Psoas muscle (tissue), 7 donors: ENCODE measurements at regions not wholly inside any gene's neighbourhood (a gene's known extent, or its start where the extent isn't known, plus 50 kb on each side); places are given as distances from the start of the nearest gene placed in this dataset.
A peak's percentile ranks its signal among the peaks of the same experiment; 100 is the strongest.

ENCODE experiments used
- ATAC-seq, 4 donors: fragments of 200-7000 bp; cut with Tn5 transposase; one replicate each; pipeline ENCODE4 v1.9.1; 2020; ENCODE audit warnings: moderate library complexity in 3 of 4, mild to moderate bottlenecking in 2 of 4
- DNase-seq, 2 donors: peaks; one replicate each; pipeline ENCODE4 v3.0.0-alpha.2; 2020
- H3K27ac ChIP-seq: fragments of 200-600 bp; one replicate; pipeline ENCODE4 v1.8.0; 2022
- H3K27me3 ChIP-seq, 3 donors: fragments of 200-600 bp in 1 of 3; one replicate each; pipeline versions ENCODE4 v1.6.1 to v1.8.0; 2013 to 2022; ENCODE audit warnings: low read length in 2 of 3, mild to moderate bottlenecking in 2 of 3, moderate library complexity in 1 of 3; ENCODE audit not compliant: insufficient read depth in 3 of 3
- H3K36me3 ChIP-seq, 2 donors: fragments of 200-600 bp in 1 of 2; one replicate each; pipeline versions ENCODE4 v1.6.1 to v1.8.0; 2013 to 2022; ENCODE audit warnings: low read depth in 1 of 2, mild to moderate bottlenecking in 1 of 2, moderate library complexity in 1 of 2; ENCODE audit not compliant: insufficient read depth in 1 of 2
- H3K4me1 ChIP-seq: fragments of 200-600 bp; one replicate; pipeline ENCODE4 v1.8.0; 2022
- H3K4me3 ChIP-seq: fragments of 200-600 bp; one replicate; pipeline ENCODE4 v1.8.0; 2022; ENCODE audit warnings: mild to moderate bottlenecking
- H3K9me3 ChIP-seq: fragments of 200-600 bp; one replicate; pipeline ENCODE4 v1.8.0; 2022
- CTCF ChIP-seq: fragments of 200-600 bp; IDR thresholded peaks from one replicate; pipeline ENCODE4 v1.8.0; 2022; ENCODE audit warnings: antibody characterized with exemption
- WGBS, 3 donors: extraction: QIAGEN DNeasy Blood & Tissue Kit; methylation state at CpG; one replicate each; pipeline versions ENCODE4 v1.1.6 to v1.1.7; 2013; 5-methylcytosine and 5-hydroxymethylcytosine counted together
- intact Hi-C, 2 donors: fragments of 100-400 bp; cut with DNase I; formaldehyde crosslinking; loops; one replicate each; pipeline versions ENCODE4 v1.11.0 to v1.14.2; 2022
- donor health status: healthy with polysubstance abuse.
- donor health status: DM: no; HTN: no; CAD: no; lungs with moderate emphysema.
- donor health status: Bipolar disorder and iron deficiency.
- donor health status: healthy.
- donor health status: DM: yes; HTN: yes; CAD: no.
- donor health status: DM: no; HTN: no; CAD: no.
- donor health status: DM: yes; HTN: yes; CAD: no.

GRCh38 chr7:34320412-34320811 lies 337.6 kb upstream of the NPSR1 start:
- H3K4me1 ChIP-seq, result no peaks in the 10 kb centered on the region
- no peaks in the 10 kb centered on the region for H3K27me3 ChIP-seq
- no peaks in the 10 kb centered on the region for H3K9me3 ChIP-seq
- H3K27ac ChIP-seq, result no peak overlapping the region
- WGBS, 3 donors, result 75 to 79% (median 78%) methylated on average over 6 of the region's 6 CpGs
- ATAC-seq (no peak), DNase-seq (no peak)
- no peaks in the 10 kb centered on the region for H3K36me3 ChIP-seq
- no peak for TF ChIP-seq CTCF
- intact Hi-C loops, result loop anchor here in 1 of 2 donors (2.0 kb wide), 1 partner anchor 186 kb away; no protein-coding TSS in a partner anchor
- no peak overlapping the region for H3K4me3 ChIP-seq

- Histone ChIP-seq H3K27me3 (no peaks in the 10 kb centered on the region), H3K9me3 (no peaks in the 10 kb centered on the region), H3K27ac (no peak overlapping the region), H3K4me1 (no peaks in the 10 kb centered on the region), H3K4me3 (peak overlapping the region; percentile 29), H3K36me3 (no peaks in the 10 kb centered on the region)
- DNase-seq, result peak; percentile 17 to 60
- peak in 2 of 4 donors; percentile 84 to 90 for ATAC-seq
- intact Hi-C loops, result loop anchor here in 1 of 2 donors (2.0 kb wide), 1 partner anchor 186 kb away; no protein-coding TSS in a partner anchor
- WGBS, 3 donors, result 33 to 36% (median 34%) methylated on average over 27 of the region's 27 CpGs
- TF ChIP-seq CTCF, result peak; percentile 72
Measured at GRCh38 chr7:34320926-34321661, 336.9 kb upstream of the NPSR1 start.

GRCh38 chr7:34322841-34323240 lies 335.2 kb upstream of the NPSR1 start:
- intact Hi-C loops, result no loop called here
- no peaks in the 10 kb centered on the region for H3K27me3 ChIP-seq
- no peak overlapping the region for H3K27ac ChIP-seq
- H3K36me3 ChIP-seq, result no peaks in the 10 kb centered on the region
- 79 to 88% (median 80%) methylated on average over 2 of the region's 2 CpGs for WGBS, 3 donors
- no peak for TF ChIP-seq CTCF
- H3K4me1 ChIP-seq, result no peaks in the 10 kb centered on the region
- no peak overlapping the region for H3K4me3 ChIP-seq
- no peaks in the 10 kb centered on the region for H3K9me3 ChIP-seq
- ATAC-seq (no peak), DNase-seq (no peak)

GRCh38 chr7:34327681-34328080 lies 330.3 kb upstream of the NPSR1 start:
- Histone ChIP-seq H3K4me1 (no peaks in the 10 kb centered on the region), H3K27ac (no peak overlapping the region), H3K4me3 (no peak overlapping the region), H3K27me3 (peaks cover 0 to 3% (median 0%) of the 10 kb centered on the region in 3 donors), H3K36me3 (no peaks in the 10 kb centered on the region), H3K9me3 (no peaks in the 10 kb centered on the region)
- WGBS, 3 donors, result 74 to 85% (median 75%) methylated on average over 1 of the region's 1 CpG
- TF ChIP-seq CTCF, result no peak
- no peak for DNase-seq
- no peak for ATAC-seq
- intact Hi-C loops, result no loop called here
